Endothelial cell of umbilical vein (primary cell): ENCODE measurements at regions not wholly inside any gene's neighbourhood (a gene's known extent, or its start where the extent isn't known, plus 50 kb on each side); places are given as distances from the start of the nearest gene placed in this dataset.

Experiments used
- BruUV-seq: library from RNA; stranded (reverse); fragments of 400-500 nt; replicated peaks from 2 replicates; lab custom pipeline; 2021; lab: Mats Ljungman, UMichigan
- CTCF ChIA-PET: fragments of 300-600, 350-600 bp; sonication (Branson Sonifier 250); formaldehyde crosslinking; loops from one replicate; lab custom pipeline; 2021; ENCODE audit warnings: antibody characterized with exemption, inconsistent platforms; lab: Charles Lee
- POLR2A ChIA-PET: fragments of 300-600, 350-600 bp; sonication (Branson Sonifier 250); formaldehyde crosslinking; loops from one replicate; lab custom pipeline; 2021; ENCODE audit warnings: antibody characterized with exemption, inconsistent platforms; lab: Charles Lee
- DNase-seq: peaks from one replicate; pipeline ENCODE4 v3.0.0-alpha.2; 2011; ENCODE audit warnings: low read depth, low spot score
- FAIRE-seq: peaks from 2 replicates; lab custom pipeline; 2011; peaks lifted over from hg19 to GRCh38; lab: Jason Lieb, UNC
- H2AFZ ChIP-seq: 2 replicates; pipeline ENCODE4 v1.6.0; 2012; ENCODE audit warnings: low read depth, low read length, control low read depth, inconsistent platforms
- H3K27ac ChIP-seq: 2 replicates; pipeline ENCODE4 v1.5.1; 2011; ENCODE audit warnings: low read depth, mild to moderate bottlenecking, control low read depth, low read length, moderate library complexity; ENCODE audit not compliant: insufficient read depth
- H3K27me3 ChIP-seq, 2 experiments: 2 replicates each; pipeline versions ENCODE4 v1.6.0 to v1.6.1; 2011; ENCODE audit warnings: low read length in 2 of 2, mixed read lengths in 1 of 2; ENCODE audit not compliant: control insufficient read depth in 2 of 2, insufficient read depth in 2 of 2
- H3K36me3 ChIP-seq, 2 experiments: 2 replicates in 1 of 2; 3 replicates in 1 of 2; pipeline ENCODE4 v1.5.1; 2011; ENCODE audit warnings: low read length in 2 of 2, mild to moderate bottlenecking in 1 of 2, moderate library complexity in 1 of 2; ENCODE audit not compliant: control insufficient read depth in 2 of 2, insufficient read depth in 2 of 2; ENCODE audit errors: extremely low read depth in 1 of 2
- H3K4me1 ChIP-seq: 3 replicates; pipeline ENCODE4 v1.5.1; 2011; ENCODE audit warnings: mild to moderate bottlenecking, low read length; ENCODE audit not compliant: control insufficient read depth, insufficient read depth; ENCODE audit errors: extremely low read depth
- H3K4me2 ChIP-seq: 2 replicates; pipeline ENCODE4 v1.6.1; 2011; ENCODE audit warnings: low read length, control low read depth, mixed read lengths; ENCODE audit not compliant: insufficient read depth
- H3K4me3 ChIP-seq, 3 experiments: fragments of 200-600 bp in 1 of 3; sonication (generic), shearing (Covaris generic) in 1 of 3; replicated peaks in 1 of 3; 2 replicates each; pipeline ENCODE4 v1.5.1; 2011 to 2016; ENCODE audit warnings: control low read depth in 3 of 3, low read length in 3 of 3, mild to moderate bottlenecking in 2 of 3, inconsistent platforms in 1 of 3, low read depth in 1 of 3, moderate library complexity in 1 of 3; ENCODE audit not compliant: insufficient read depth in 1 of 3
- H3K79me2 ChIP-seq: 2 replicates; pipeline ENCODE4 v1.6.0; 2012; ENCODE audit warnings: low read length, inconsistent platforms; ENCODE audit not compliant: control insufficient read depth, insufficient read depth
- H3K9ac ChIP-seq: replicated peaks from 2 replicates; pipeline ENCODE3; 2011; ENCODE audit warnings: low read length, control low read depth; ENCODE audit not compliant: insufficient read depth; ENCODE audit errors: extremely low read depth
- H3K9me1 ChIP-seq: replicated peaks from 3 replicates; pipeline ENCODE4 v1.6.0; 2011; ENCODE audit warnings: mild to moderate bottlenecking, low read length; ENCODE audit not compliant: control insufficient read depth, insufficient read depth; ENCODE audit errors: extremely low read depth
- H3K9me3 ChIP-seq: replicated peaks from 2 replicates; pipeline ENCODE4 v1.5.1; 2012; ENCODE audit warnings: low read length, inconsistent platforms; ENCODE audit not compliant: control insufficient read depth, insufficient read depth
- H4K20me1 ChIP-seq: replicated peaks from 2 replicates; pipeline ENCODE3; 2011; ENCODE audit warnings: mild to moderate bottlenecking, low read length; ENCODE audit not compliant: control insufficient read depth, insufficient read depth; ENCODE audit errors: extremely low read depth
- EZH2 ChIP-seq: IDR thresholded peaks from 2 replicates; pipeline ENCODE4 v1.6.1; 2012; ENCODE audit warnings: borderline replicate concordance, low read depth, mild to moderate bottlenecking, moderate library complexity, low read length, inconsistent platforms; ENCODE audit not compliant: severe bottlenecking
- GATA2 ChIP-seq: IDR thresholded peaks from 2 replicates; pipeline ENCODE4 v1.7.0; 2011; ENCODE audit warnings: low read depth, mild to moderate bottlenecking, moderate library complexity, mixed read lengths, low read length; ENCODE audit not compliant: insufficient read length, insufficient read depth
- JUN ChIP-seq: IDR thresholded peaks from 2 replicates; pipeline ENCODE4 v1.6.1; 2011; ENCODE audit warnings: borderline replicate concordance, low read depth; ENCODE audit not compliant: insufficient read length, insufficient read depth
- MYC ChIP-seq: IDR thresholded peaks from one replicate; pipeline ENCODE4 v1.6.1; 2011; ENCODE audit warnings: mild to moderate bottlenecking, low read depth, low read length
- POLR2A ChIP-seq: IDR thresholded peaks from 2 replicates; pipeline ENCODE4 v1.6.1; 2012; ENCODE audit warnings: low read depth, mild to moderate bottlenecking, control low read depth, low read length
- POLR2AphosphoS5 ChIP-seq: IDR thresholded peaks from 2 replicates; pipeline ENCODE4 v1.6.1; 2012; ENCODE audit warnings: low read depth, mild to moderate bottlenecking, control low read depth, low read length, moderate library complexity; ENCODE audit not compliant: insufficient read depth
- dilution Hi-C: fragments of 300-500 bp; cut with MboI; formaldehyde crosslinking; loops from one replicate; pipeline ENCODE4 v1.15.0; 2019; ENCODE audit warnings: low sequenced_read_pairs; ENCODE audit not compliant: extremely low pct_ligation_motif_present
- intact Hi-C: fragments of 100-400 bp; cut with micrococcal nuclease; formaldehyde crosslinking; loops from one replicate; pipeline ENCODE4 v1.10.0; 2022
- TF ChIP-seq, protein P1 (sequence below): IDR thresholded peaks from 2 replicates; pipeline ENCODE4 v1.6.1; 2011; ENCODE audit not compliant: insufficient read depth, insufficient read length
- TF ChIP-seq, protein P2 (sequence below), 2 donors: IDR thresholded peaks; 1 replicate in 1 of 2; 2 replicates in 1 of 2; pipeline ENCODE4 v1.5.1; 2011; ENCODE audit warnings: low read length in 2 of 2, mild to moderate bottlenecking in 2 of 2, moderate library complexity in 2 of 2, control low read depth in 1 of 2, inconsistent platforms in 1 of 2, low read depth in 1 of 2; ENCODE audit not compliant: insufficient read depth in 1 of 2; ENCODE audit errors: extremely low read depth in 1 of 2

DNA sequence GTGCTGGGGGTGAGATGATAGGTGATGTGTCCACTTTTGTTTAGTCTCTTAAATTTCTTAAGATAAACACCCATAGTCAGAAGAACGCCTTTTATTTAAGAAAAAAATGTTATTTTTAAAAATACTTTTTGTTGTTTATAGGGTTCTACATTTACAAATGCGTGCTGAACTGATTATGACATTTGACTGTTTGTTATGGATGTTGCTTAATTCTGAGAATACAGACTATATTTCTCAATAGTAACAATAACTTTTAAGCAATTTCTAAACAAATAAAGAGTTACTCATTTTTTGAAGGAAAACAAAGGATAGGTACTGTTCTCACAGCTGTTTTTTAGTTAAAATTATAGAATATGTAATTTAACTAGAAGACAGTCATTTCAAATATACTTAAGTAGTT is 249.9 kb upstream of the GBE1 start:
- no peak overlapping the region for H3K27ac ChIP-seq
- intact Hi-C loops = no loop called here
- H3K4me1 ChIP-seq = no peaks in the 10 kb centered on the region
- H2AFZ ChIP-seq = no peak overlapping the region
- no peak overlapping the region for H3K4me2 ChIP-seq
- no TSS peak for BruUV-seq
- dilution Hi-C loops = no loop called here
- ChIA-PET CTCF (no interaction called here), POLR2A (no interaction called here)
- H4K20me1 ChIP-seq = no peaks in the 10 kb centered on the region
- H3K4me3 ChIP-seq = no peak overlapping the region
- no peaks in the 10 kb centered on the region for H3K79me2 ChIP-seq
- no peaks in the 10 kb centered on the region for H3K27me3 ChIP-seq
- no peak overlapping the region for H3K9ac ChIP-seq
- DNase-seq = no peak
- TF ChIP-seq, protein P1, sequence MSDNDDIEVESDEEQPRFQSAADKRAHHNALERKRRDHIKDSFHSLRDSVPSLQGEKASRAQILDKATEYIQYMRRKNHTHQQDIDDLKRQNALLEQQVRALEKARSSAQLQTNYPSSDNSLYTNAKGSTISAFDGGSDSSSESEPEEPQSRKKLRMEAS = no peak
- TF ChIP-seq GATA2 (no peak), POLR2AphosphoS5 (no peak), JUN (no peak), POLR2A (no peak), EZH2 (no peak), MYC (no peak)
- TF ChIP-seq, protein P2, sequence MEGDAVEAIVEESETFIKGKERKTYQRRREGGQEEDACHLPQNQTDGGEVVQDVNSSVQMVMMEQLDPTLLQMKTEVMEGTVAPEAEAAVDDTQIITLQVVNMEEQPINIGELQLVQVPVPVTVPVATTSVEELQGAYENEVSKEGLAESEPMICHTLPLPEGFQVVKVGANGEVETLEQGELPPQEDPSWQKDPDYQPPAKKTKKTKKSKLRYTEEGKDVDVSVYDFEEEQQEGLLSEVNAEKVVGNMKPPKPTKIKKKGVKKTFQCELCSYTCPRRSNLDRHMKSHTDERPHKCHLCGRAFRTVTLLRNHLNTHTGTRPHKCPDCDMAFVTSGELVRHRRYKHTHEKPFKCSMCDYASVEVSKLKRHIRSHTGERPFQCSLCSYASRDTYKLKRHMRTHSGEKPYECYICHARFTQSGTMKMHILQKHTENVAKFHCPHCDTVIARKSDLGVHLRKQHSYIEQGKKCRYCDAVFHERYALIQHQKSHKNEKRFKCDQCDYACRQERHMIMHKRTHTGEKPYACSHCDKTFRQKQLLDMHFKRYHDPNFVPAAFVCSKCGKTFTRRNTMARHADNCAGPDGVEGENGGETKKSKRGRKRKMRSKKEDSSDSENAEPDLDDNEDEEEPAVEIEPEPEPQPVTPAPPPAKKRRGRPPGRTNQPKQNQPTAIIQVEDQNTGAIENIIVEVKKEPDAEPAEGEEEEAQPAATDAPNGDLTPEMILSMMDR (IDR thresholded peaks at IDR 0.05; ENCODE audit: extremely low read depth in 1 of 2, insufficient read depth in 1 of 2, low read depth in 1 of 2, low read length in 2 of 2) = no peak
- H3K9me3 ChIP-seq = no peaks in the 10 kb centered on the region
- no peak for FAIRE-seq
- no peaks in the 10 kb centered on the region for H3K9me1 ChIP-seq
- H3K36me3 ChIP-seq = no peaks in the 10 kb centered on the region
